GM06990 (cell line): ENCODE measurements at regions not wholly inside any gene's neighbourhood (a gene's known extent, or its start where the extent isn't known, plus 50 kb on each side); places are given as distances from the start of the nearest gene placed in this dataset.
"Not testable (repeated sequence)": the region's sequence is repeated elsewhere in the genome, so short reads cannot be mapped to it uniquely, and the experiment has no call there.

Experiments used
- DNase-seq: peaks from one replicate; pipeline ENCODE4 v3.0.0-alpha.2; 2011; ENCODE audit not compliant: insufficient read length; ENCODE audit errors: extremely low read depth
- H3K27me3 ChIP-seq: replicated peaks from 2 replicates; pipeline ENCODE4 v1.6.0; 2011; ENCODE audit warnings: low read length; ENCODE audit not compliant: control insufficient read depth, insufficient read depth
- H3K36me3 ChIP-seq: 2 replicates; pipeline ENCODE4 v1.5.1; 2011; ENCODE audit warnings: low read length; ENCODE audit not compliant: control insufficient read depth, insufficient read depth
- H3K4me3 ChIP-seq: replicated peaks from 2 replicates; pipeline ENCODE4 v1.5.1; 2011; ENCODE audit warnings: low read depth, mild to moderate bottlenecking, control low read depth, low read length
- CTCF ChIP-seq: IDR thresholded peaks from 2 replicates; pipeline ENCODE4 v1.5.1; 2011; ENCODE audit warnings: low read length, control low read depth, mild to moderate bottlenecking, inconsistent platforms; ENCODE audit not compliant: insufficient read depth, poor library complexity, severe bottlenecking

GRCh38 chr1:185467122-185467521 is 150.1 kb upstream of the IVNS1ABP start:
- Histone ChIP-seq H3K4me3 (no peak overlapping the region), H3K36me3 (no peaks in the 10 kb centered on the region), H3K27me3 (no peaks in the 10 kb centered on the region)
- no peak for TF ChIP-seq CTCF
- DNase-seq, result no peak

GRCh38 chr1:185464777-185465176 is 147.7 kb upstream of the IVNS1ABP start:
- DNase-seq, result no peak
- no peak for TF ChIP-seq CTCF
- no peak overlapping the region for H3K4me3 ChIP-seq

GRCh38 chr1:185463433-185463832 is 146.4 kb upstream of the IVNS1ABP start:
- Histone ChIP-seq H3K4me3 (no peak overlapping the region), H3K36me3 (no peaks in the 10 kb centered on the region), H3K27me3 (no peaks in the 10 kb centered on the region)
- no peak for TF ChIP-seq CTCF
- no peak for DNase-seq

More at GRCh38 chr1:185464777-185465176, 147.7 kb upstream of the IVNS1ABP start:
- Histone ChIP-seq H3K27me3 (no peaks in the 10 kb centered on the region), H3K36me3 (no peaks in the 10 kb centered on the region)

GRCh38 chr1:185463011-185463410 is 146.0 kb upstream of the IVNS1ABP start:
- DNase-seq, result no peak
- no peaks in the 10 kb centered on the region for H3K27me3 ChIP-seq
- no peak for TF ChIP-seq CTCF

GRCh38 chr1:185460723-185461122 is 143.7 kb upstream of the IVNS1ABP start:
- not testable (repeated sequence) for H3K27me3 ChIP-seq, H3K36me3 ChIP-seq, DNase-seq, H3K4me3 ChIP-seq

More at GRCh38 chr1:185463011-185463410, 146.0 kb upstream of the IVNS1ABP start:
- Histone ChIP-seq H3K36me3 (no peaks in the 10 kb centered on the region), H3K4me3 (no peak overlapping the region)

GRCh38 chr1:185459141-185459540 is 142.1 kb upstream of the IVNS1ABP start:
- no peak for TF ChIP-seq CTCF
- Histone ChIP-seq H3K4me3 (no peak overlapping the region), H3K36me3 (no peaks in the 10 kb centered on the region), H3K27me3 (no peaks in the 10 kb centered on the region)
- DNase-seq, result no peak
